COLO668 (cell line): ENCODE measurements at regions not wholly inside any gene's neighbourhood (a gene's known extent, or its start where the extent isn't known, plus 50 kb on each side); places are given as distances from the start of the nearest gene placed in this dataset.

ENCODE experiments used
- DNase-seq: peaks from one replicate; lab custom pipeline; 2025; ENCODE audit not compliant: unreplicated experiment; lab: John Stamatoyannopoulos, UW

- DNase-seq: no peak
Measured at GRCh38 chr3:99373846-99374210, 264.6 kb upstream of the COL8A1 start.

DNA sequence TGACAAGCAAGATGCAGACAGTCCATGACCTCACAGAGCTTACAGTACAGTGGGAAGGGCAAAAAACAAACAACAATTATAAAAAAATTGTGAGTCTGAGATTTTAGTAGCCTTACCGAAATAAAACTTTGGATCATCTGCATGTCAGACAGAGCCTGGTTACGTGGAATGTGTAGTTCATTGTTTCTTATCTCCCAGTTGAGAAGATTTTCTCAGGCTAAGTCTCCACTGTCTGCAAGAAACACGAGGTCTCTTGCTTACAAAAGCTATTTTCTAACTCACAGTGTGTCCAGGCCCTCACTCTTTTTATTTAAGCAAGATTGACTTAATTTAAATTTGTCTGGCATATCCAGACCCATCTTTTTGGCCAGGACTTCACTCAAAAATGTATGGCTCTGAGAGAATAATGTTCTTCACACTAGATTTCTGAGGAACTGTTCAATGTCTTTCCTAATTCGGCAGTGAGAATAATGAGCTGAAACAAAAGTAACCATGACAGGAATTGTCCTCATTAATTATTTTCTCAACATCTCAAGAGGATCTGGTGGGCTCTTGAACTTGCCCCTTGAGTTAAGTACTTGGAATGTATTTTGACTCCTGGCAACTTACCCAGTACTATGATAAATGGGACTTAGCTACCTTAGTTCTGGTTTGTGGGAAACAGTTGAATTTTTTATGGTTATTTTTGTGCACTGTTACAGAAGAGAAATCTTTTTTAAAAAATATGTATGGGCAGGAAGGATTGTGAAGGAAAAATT, 265.1 kb upstream of the COL8A1 start:
- DNase-seq: no peak

DNA sequence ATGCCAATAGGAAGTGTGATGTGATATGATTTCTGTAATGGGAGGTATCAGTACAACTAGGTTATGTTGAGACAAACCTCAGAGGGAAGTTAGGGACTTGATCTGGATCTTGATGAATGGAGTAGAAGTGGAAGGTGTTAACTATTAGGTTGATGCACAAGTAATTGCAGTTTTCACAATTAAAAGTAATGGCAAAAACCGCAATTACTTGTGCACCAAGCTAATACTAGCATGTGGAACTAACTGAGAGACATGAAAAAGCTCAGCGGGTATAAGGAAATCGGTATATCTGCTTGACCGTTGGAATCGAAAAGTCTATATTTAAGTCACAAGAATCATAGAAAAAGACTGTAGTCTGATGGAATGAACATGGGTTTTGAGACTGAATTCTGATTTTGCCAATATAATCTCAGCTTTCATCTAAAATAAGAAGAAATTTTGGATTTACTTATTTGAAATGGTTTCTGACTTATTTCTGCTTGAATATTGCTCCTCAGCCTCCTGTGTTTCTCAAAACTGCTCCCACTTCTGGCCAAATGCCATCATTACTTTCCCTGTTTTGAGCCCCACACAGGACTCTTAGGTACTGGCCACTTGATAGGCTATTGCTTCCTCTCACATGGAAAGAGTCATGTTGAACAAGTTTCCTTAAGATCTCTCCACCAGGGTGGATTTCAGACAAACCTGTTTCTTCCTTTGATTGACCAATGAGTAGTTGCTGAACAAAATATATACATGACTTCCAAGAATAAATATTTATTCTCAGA, 271.5 kb upstream of the COL8A1 start:
- no peak for DNase-seq

- no peak for DNase-seq
Measured at GRCh38 chr3:99365979-99366378, 272.4 kb upstream of the COL8A1 start.

GRCh38 chr3:99365396-99365795, 273.0 kb upstream of the COL8A1 start:
- no peak for DNase-seq

GRCh38 chr3:99357131-99357530, 281.3 kb upstream of the COL8A1 start:
- DNase-seq: no peak

- no peak for DNase-seq
Measured at GRCh38 chr3:99356696-99357095, 281.7 kb upstream of the COL8A1 start.

- no peak for DNase-seq
Measured at GRCh38 chr3:99355465-99355864, 282.9 kb upstream of the COL8A1 start.

- no peak for DNase-seq
Measured at GRCh38 chr3:99352811-99353210, 285.6 kb upstream of the COL8A1 start.

DNA sequence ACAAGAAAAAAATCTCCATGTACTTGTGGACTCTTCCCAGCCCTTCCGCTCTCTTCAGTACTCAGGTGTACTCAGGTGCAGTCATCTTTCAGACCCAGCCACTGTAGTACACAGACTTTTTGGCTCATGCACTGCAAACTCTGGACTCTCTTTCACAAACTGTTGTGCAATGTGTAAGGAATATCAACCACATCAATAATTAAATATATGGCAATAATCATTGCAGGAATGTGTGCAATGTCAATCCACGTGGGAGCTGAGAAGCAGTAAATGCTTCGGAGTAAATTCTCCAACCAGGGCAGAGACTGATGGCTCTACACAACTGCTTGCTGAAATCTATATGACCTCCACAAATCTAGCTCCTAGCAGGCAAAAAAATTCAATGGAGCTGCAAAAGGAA, 287.3 kb upstream of the COL8A1 start:
- no peak for DNase-seq

GRCh38 chr3:99348451-99348850, 289.9 kb upstream of the COL8A1 start:
- DNase-seq: no peak

DNA sequence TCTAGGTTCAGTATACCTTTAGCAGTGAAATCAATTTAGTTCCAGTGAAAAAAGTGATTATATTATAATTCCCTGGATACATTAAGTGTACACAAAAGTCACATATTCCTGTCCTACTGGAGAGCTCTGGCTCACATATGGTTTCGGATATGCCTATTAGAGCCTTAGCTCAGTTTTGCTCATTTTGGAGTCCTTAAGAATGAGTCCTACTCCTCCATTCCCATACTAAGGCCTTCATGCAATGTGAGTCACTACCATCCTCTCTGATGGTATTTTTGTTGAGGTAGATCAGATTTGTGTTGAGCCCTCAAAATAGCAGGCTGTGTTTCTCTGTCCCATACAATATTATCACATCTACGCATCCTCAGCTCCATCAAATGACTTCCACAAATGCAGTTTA, 294.2 kb upstream of the COL8A1 start:
- DNase-seq: no peak

DNA sequence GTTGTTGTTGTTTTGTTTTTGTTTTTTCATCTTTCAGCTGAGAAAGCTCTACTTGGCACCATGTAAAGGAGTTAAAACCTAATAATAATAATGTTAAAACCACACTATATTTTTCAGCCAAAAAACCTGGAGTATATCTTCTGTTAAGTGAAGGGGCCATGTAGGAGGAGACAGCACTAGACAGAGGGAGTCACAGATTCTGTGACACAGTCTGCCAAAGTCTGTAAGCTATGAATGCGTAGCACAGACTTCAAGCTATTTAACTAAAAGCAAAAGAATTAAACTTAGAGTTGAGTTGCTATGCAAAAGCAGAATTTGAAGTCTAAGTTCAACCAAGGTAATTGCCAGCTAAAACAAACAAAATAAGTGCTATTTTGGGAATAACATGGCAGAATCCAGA, 296.0 kb upstream of the COL8A1 start:
- DNase-seq: no peak

DNA sequence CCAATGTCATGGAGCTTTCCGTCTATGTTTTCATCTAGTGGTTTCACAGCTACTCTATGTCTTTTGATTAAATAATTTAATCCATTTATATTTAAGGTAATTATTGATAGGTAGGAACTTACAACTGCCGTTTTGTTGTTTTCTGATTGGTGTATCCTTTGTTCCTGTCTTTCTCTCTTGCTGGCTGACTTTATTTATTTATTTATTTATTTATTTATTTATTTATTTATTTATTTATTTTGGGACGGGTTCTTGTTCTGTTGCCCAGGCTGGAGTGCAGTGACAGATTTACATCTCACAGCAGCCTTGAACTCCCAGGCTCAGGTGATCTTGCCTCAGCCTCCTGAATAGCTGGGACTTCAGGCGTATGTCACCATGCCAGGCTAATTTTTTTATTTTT, 299.2 kb upstream of the COL8A1 start:
- DNase-seq: no peak

DNA sequence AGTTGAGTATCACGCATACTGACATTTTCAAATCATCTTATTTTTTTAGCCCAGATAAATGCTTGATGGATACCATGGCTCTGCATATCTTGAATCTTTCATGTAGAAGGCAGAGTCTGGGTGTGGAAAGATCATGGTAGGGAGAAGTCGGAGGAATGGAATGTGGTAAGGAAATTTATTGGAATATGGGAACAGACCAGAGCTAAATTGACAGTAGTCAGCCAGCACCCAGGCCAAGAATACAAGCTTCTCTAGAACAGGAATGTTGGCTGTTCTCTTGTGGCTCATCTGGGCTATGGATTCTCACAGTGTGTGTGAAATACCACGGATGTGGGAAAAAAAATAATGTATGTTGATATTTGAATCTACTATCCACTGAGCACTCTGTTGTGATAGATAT, 305.7 kb upstream of the COL8A1 start:
- DNase-seq: no peak

DNA sequence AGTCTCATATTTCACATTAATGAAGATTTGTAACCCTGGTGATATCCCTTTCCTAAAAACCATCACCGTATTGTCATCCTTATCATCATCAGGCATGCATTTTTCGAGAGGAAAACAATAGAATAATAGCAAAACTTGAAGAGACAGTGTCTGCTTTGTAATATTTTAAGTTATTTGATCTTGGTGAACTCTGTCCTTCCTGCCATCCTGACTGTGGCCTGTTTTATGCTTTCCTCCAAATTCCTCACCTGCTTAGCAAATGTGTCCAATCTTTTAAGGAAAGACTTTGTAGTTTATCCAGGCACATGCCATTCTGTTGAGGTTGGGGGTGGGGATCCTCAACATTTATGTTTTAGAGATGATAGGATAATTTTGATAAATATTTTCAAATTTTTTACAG, 306.1 kb upstream of the COL8A1 start:
- DNase-seq: no peak

- DNase-seq: no peak
Measured at GRCh38 chr3:99330924-99331532, 307.4 kb upstream of the COL8A1 start.

GRCh38 chr3:99330281-99330680, 308.1 kb upstream of the COL8A1 start:
- no peak for DNase-seq

- no peak for DNase-seq
Measured at GRCh38 chr3:99325402-99325801, 313.0 kb upstream of the COL8A1 start.

- DNase-seq: no peak
Measured at GRCh38 chr3:99324636-99325203, 313.7 kb upstream of the COL8A1 start.

DNA sequence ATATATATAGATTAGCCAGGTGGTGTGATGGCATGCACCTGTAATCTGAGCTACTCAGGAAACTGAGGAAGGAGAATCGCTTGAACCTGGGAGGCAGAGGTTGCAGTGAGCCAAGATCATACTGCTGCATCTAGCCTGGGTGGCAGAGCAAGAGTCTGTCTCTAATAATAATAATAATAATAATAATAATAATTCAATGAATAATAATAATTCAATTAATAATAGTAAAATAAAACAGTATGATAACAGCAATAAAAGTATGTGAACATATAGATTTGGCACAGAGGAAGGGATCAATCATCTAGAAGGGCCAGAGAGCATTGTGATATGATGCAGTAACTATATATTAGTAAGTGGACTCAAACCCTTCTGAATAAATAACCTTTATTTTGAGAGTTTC, 314.5 kb upstream of the COL8A1 start:
- no peak for DNase-seq

DNA sequence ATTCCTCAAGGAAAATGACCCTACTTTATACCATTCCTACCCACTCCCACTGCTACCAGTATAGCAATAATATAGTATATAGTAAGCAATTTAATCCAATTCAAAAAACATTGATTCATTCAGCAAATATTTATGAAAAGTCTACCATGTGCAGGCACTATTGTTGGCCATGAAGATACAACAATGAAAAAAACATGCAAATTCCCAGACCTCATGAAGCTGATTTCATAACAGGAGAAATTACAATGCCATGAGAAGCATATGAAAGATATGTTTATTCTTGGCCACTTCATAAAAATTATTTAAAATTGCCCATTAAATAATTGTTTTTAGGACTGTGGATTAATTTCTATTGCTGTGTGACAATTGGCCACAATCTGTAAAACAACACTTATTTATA, 315.8 kb upstream of the COL8A1 start:
- no peak for DNase-seq
